ENCODE measurements at regions not wholly inside any gene's neighbourhood (a gene's known extent, or its start where the extent isn't known, plus 50 kb on each side); places are given as distances from the start of the nearest gene placed in this dataset.
A peak's percentile ranks its signal among the peaks of the same experiment; 100 is the strongest.

DNA sequence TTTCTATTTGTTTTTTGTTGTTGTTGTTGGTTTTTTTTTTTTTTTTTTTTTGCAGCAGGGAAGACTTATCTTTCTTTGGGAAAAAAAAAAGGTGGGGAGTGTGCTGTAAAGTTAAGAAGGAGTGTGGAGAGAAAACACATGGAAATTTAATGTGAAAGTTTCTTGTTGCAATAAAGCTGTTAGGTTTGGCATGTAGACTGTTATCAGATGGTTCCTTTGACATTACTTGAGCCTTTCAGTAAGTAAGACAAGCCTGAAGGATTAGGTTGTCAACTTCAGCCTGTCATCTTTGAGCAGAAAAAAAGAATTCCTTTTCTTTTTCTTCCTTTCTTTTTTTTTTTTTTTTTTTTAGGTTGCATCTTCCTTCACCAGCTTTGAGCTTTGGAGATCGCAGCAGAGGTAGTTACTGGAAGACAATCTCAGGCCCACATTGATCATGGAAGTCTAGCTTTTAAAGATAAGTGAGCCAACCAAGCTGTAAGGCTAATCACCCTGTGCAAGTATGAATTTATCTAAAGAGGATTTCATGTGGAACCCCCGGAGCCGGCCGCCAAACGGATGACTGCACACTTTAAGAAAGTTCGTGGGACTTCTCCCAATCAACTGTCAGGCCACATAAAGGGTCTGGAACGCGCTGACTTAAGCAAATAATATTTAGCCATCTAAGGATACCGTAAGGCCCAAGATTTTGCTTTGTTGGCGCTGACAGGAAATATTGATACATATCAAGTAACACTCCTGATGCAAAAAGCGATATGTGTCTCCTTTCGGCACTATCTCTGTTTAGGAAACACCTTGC, 1040.1 kb upstream of the NR2F2 start:
- no peak overlapping the region for H3K9ac ChIP-seq (ENCODE audit: insufficient read depth, low read depth, low read length)
- ATAC-seq: no peak
- H3K4me3 ChIP-seq (replicated peaks in 1 of 3; ENCODE audit: insufficient read depth in 1 of 3, low read depth in 2 of 3, low read length in 3 of 3): no peak overlapping the region
- H3K36me3 ChIP-seq (replicated peaks in 1 of 2; ENCODE audit: control insufficient read depth in 1 of 2, insufficient read depth in 2 of 2, low read length in 2 of 2): no peaks in the 10 kb centered on the region
- H3K27me3 ChIP-seq (ENCODE audit: control insufficient read depth in 1 of 2, insufficient read depth in 2 of 2, low read length in 2 of 2): no peaks in the 10 kb centered on the region
- no peak for TF ChIP-seq ZNF44 (CRISPR knock-in tag; IDR thresholded peaks at IDR 0.05)
- TF ChIP-seq MAFK (conservative IDR thresholded peaks at IDR 0.05 in 1 of 2, IDR thresholded peaks at IDR 0.05 in 1 of 2; ENCODE audit: low read length in 2 of 2): peak in 1 of 2 experiments; percentile 62; a peak in 2 of 4 replicates
- 0 out of 2 replicates have a peak, but pooled peaks have one; percentile 17 for TF ChIP-seq MAFF (IDR thresholded peaks at IDR 0.05; ENCODE audit: low read depth, low read length)
- H3K4me1 ChIP-seq (ENCODE audit: insufficient read depth, low read length): no peaks in the 10 kb centered on the region
- no peaks in the 10 kb centered on the region for H3K9me3 ChIP-seq (ENCODE audit: low read length)
- H4K20me1 ChIP-seq (ENCODE audit: insufficient read depth, low read length): no peaks in the 10 kb centered on the region
- H2AFZ ChIP-seq (ENCODE audit: low read length): no peak overlapping the region
- no peak for FAIRE-seq
- in situ Hi-C loops (cut with HindIII; ENCODE audit: extremely low pct_ligation_motif_present, low pct_unique_long_range_greater_than_20kb) (loop anchor here (5.0 kb wide), 1 partner anchor 618 kb away; no protein-coding TSS in a partner anchor), intact Hi-C loops (cut with micrococcal nuclease; ENCODE audit: unreplicated experiment) (loop anchor here (5.0 kb wide), 1 partner anchor 263 kb away; no protein-coding TSS in a partner anchor)
- DNase-seq (ENCODE audit: low spot score): no peak
- no TSS peak for BruUV-seq (replicated peaks)
- H3K4me2 ChIP-seq (ENCODE audit: low read depth, low read length): no peak overlapping the region
- H3K27ac ChIP-seq (ENCODE audit: extremely low read length, insufficient read depth, low read length): no peak overlapping the region
- POLR2A ChIA-PET: no interaction called here
- WGBS (ENCODE audit: low lambda C conversion rate): 24% methylated on average over 11 of the region's 12 CpGs
- CTCF ChIA-PET (ENCODE audit: low intra/inter-chr PET ratio, low total read pairs): interaction anchor here (2.5 kb wide), 1 partner anchor 620 kb away, joined by 28 read pairs; no protein-coding TSS in a partner anchor
- no peaks in the 10 kb centered on the region for H3K79me2 ChIP-seq (ENCODE audit: insufficient read depth, low read length)

DNA sequence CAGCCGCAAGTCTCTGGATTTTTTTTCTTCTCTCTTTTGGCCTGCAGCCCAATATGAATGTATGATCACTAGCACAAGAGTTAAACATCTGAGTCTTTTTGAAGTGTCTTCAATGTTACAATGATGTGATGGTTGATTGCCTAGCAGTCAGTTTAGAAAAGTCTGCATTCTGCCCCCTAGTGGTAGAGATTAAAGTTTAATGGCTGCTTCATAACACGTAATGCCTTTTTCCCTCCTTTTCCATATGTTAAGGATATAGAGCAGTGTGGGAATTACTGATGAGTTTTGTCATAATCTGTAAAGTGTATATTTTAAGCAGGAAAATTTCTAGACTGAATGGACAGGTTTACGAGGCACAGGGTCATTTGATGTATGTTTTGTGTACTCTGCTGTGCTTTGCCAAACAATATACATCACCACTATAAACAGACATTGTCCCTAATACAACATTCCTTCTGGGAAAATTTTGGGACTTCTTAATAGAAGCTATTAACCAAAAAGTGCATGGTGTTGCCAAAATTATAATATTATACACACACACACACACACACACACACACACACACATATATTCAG, 1038.5 kb upstream of the NR2F2 start:
- no peaks in the 10 kb centered on the region for H3K36me3 ChIP-seq (replicated peaks in 1 of 2; ENCODE audit: control insufficient read depth in 1 of 2, insufficient read depth in 2 of 2, low read length in 2 of 2)
- H3K4me2 ChIP-seq (ENCODE audit: low read depth, low read length): no peak overlapping the region
- H3K79me2 ChIP-seq (ENCODE audit: insufficient read depth, low read length): no peaks in the 10 kb centered on the region
- CTCF ChIA-PET (ENCODE audit: low intra/inter-chr PET ratio, low total read pairs): interaction anchor here (1.5 to 2.5 kb wide), 2 partner anchors 33 to 622 kb away, joined by 6 to 28 read pairs; no protein-coding TSS in a partner anchor
- no TSS peak for BruUV-seq (replicated peaks)
- H4K20me1 ChIP-seq (ENCODE audit: insufficient read depth, low read length): no peaks in the 10 kb centered on the region
- no peak overlapping the region for H3K4me3 ChIP-seq (replicated peaks in 1 of 3; ENCODE audit: insufficient read depth in 1 of 3, low read depth in 2 of 3, low read length in 3 of 3)
- no peaks in the 10 kb centered on the region; a peak in 1 of 5 replicates for H3K27me3 ChIP-seq (ENCODE audit: control insufficient read depth in 1 of 2, insufficient read depth in 2 of 2, low read length in 2 of 2)
- no peak overlapping the region for H3K9ac ChIP-seq (ENCODE audit: insufficient read depth, low read depth, low read length)
- intact Hi-C loops (cut with micrococcal nuclease; ENCODE audit: unreplicated experiment) (loop anchor here (1.0 to 5.0 kb wide), 2 partner anchors 265 to 622 kb away; no protein-coding TSS in a partner anchor), in situ Hi-C loops (cut with HindIII; ENCODE audit: extremely low pct_ligation_motif_present, low pct_unique_long_range_greater_than_20kb) (loop anchor here (5.0 kb wide), 1 partner anchor 620 kb away; no protein-coding TSS in a partner anchor)
- H3K9me3 ChIP-seq (ENCODE audit: low read length): no peaks in the 10 kb centered on the region
- H3K27ac ChIP-seq (ENCODE audit: extremely low read length, insufficient read depth, low read length): no peak overlapping the region
- 0% methylated on average over 3 of the region's 3 CpGs for WGBS (ENCODE audit: low lambda C conversion rate)
- H3K4me1 ChIP-seq (ENCODE audit: insufficient read depth, low read length): no peaks in the 10 kb centered on the region
- ATAC-seq (peak; percentile 65), DNase-seq (ENCODE audit: low spot score) (peak; percentile 28), FAIRE-seq (peak; percentile 65)
- POLR2A ChIA-PET: no interaction called here
- no peak overlapping the region for H2AFZ ChIP-seq (ENCODE audit: low read length)
- TF ChIP-seq MIER2 (CRISPR knock-in tag; IDR thresholded peaks at IDR 0.05): no peak
- TF ChIP-seq RAD21 (CRISPR knock-in tag; IDR thresholded peaks at IDR 0.05): 0 out of 2 replicates have a peak, but pooled peaks have one; percentile 11
- no peak for TF ChIP-seq REXO4 (CRISPR knock-in tag; IDR thresholded peaks at IDR 0.05; ENCODE audit: borderline replicate concordance)
- no peak for TF ChIP-seq ZMYM4 (CRISPR knock-in tag; IDR thresholded peaks at IDR 0.05)
- no peak for TF ChIP-seq MTF1 (CRISPR knock-in tag; IDR thresholded peaks at IDR 0.05)
- no peak for TF ChIP-seq POLR2G (IDR thresholded peaks at IDR 0.05; ENCODE audit: low read depth, low read length)
- no peak for TF ChIP-seq NFE2 (CRISPR knock-in tag; IDR thresholded peaks at IDR 0.05)
- no peak for TF ChIP-seq SUZ12 (IDR thresholded peaks at IDR 0.05; ENCODE audit: low read depth, low read length)
- no peak for TF ChIP-seq HHEX (CRISPR knock-in tag; IDR thresholded peaks at IDR 0.05)
- TF ChIP-seq GTF3A (CRISPR knock-in tag; conservative IDR thresholded peaks at IDR 0.05): no peak
- no peak for TF ChIP-seq AHR (CRISPR knock-in tag; IDR thresholded peaks at IDR 0.05)
- no peak for TF ChIP-seq ZNF792 (CRISPR knock-in tag; IDR thresholded peaks at IDR 0.05)
- TF ChIP-seq ZNF431 (CRISPR knock-in tag; IDR thresholded peaks at IDR 0.05; ENCODE audit: borderline replicate concordance, low read depth): no peak
- TF ChIP-seq, protein P1, sequence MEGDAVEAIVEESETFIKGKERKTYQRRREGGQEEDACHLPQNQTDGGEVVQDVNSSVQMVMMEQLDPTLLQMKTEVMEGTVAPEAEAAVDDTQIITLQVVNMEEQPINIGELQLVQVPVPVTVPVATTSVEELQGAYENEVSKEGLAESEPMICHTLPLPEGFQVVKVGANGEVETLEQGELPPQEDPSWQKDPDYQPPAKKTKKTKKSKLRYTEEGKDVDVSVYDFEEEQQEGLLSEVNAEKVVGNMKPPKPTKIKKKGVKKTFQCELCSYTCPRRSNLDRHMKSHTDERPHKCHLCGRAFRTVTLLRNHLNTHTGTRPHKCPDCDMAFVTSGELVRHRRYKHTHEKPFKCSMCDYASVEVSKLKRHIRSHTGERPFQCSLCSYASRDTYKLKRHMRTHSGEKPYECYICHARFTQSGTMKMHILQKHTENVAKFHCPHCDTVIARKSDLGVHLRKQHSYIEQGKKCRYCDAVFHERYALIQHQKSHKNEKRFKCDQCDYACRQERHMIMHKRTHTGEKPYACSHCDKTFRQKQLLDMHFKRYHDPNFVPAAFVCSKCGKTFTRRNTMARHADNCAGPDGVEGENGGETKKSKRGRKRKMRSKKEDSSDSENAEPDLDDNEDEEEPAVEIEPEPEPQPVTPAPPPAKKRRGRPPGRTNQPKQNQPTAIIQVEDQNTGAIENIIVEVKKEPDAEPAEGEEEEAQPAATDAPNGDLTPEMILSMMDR (CRISPR knock-in tag; IDR thresholded peaks at IDR 0.05): peak; percentile 57
- TF ChIP-seq ZNF776 (CRISPR knock-in tag; IDR thresholded peaks at IDR 0.05): no peak
